Keratinocyte (primary cell): ENCODE measurements at regions not wholly inside any gene's neighbourhood (a gene's known extent, or its start where the extent isn't known, plus 50 kb on each side); places are given as distances from the start of the nearest gene placed in this dataset.

Experiments used
- CTCF ChIP-seq, 3 experiments: IDR thresholded peaks in 1 of 3; conservative IDR thresholded peaks in 1 of 3; optimal IDR thresholded peaks in 1 of 3; 2 replicates in 2 of 3; 3 replicates in 1 of 3; pipeline versions ENCODE3 to v1.5.1; 2011; ENCODE audit warnings: low read length in 3 of 3, mild to moderate bottlenecking in 3 of 3, moderate library complexity in 2 of 3, control low read depth in 1 of 3, inconsistent platforms in 1 of 3; ENCODE audit not compliant: insufficient read depth in 2 of 3; ENCODE audit errors: extremely low read depth in 1 of 3
- EZH2 ChIP-seq: IDR thresholded peaks from one replicate; pipeline ENCODE4 v1.6.1; 2012; ENCODE audit warnings: inconsistent platforms, mild to moderate bottlenecking, low read length, moderate library complexity

GRCh38 chr12:90801776-90802175 lies 153.2 kb downstream of the CCER1 start:
- TF ChIP-seq CTCF (optimal IDR thresholded peaks at IDR 0.05 in 1 of 3, IDR thresholded peaks at IDR 0.05 in 1 of 3, conservative IDR thresholded peaks at IDR 0.05 in 1 of 3; ENCODE audit: extremely low read depth in 1 of 3, insufficient read depth in 2 of 3, low read length in 3 of 3) (no peak), EZH2 (no peak)
